PC-3 (cell line): ENCODE measurements at regions not wholly inside any gene's neighbourhood (a gene's known extent, or its start where the extent isn't known, plus 50 kb on each side); places are given as distances from the start of the nearest gene placed in this dataset.

Experiments used
- ATAC-seq: fragments of 200-7000 bp; cut with Tn5 transposase; 2 replicates; pipeline ENCODE4 v1.9.1; 2020; ENCODE audit warnings: mild to moderate bottlenecking, moderate library complexity
- BruUV-seq: library from RNA; stranded (reverse); fragments of 400-500 nt; replicated peaks from 2 replicates; lab custom pipeline; 2021; lab: Mats Ljungman, UMichigan
- CTCF ChIA-PET: fragments of 300-600 bp; sonication (Branson Sonifier 250); formaldehyde crosslinking; loops from one replicate; lab custom pipeline; 2022; ENCODE audit warnings: antibody characterized with exemption; lab: Charles Lee
- POLR2A ChIA-PET: fragments of 300-600 bp; sonication (Branson Sonifier 250); formaldehyde crosslinking; loops from one replicate; lab custom pipeline; 2022; ENCODE audit warnings: antibody characterized with exemption; ENCODE audit not compliant: unreplicated experiment; lab: Charles Lee
- DNase-seq: peaks from one replicate; pipeline ENCODE4 v3.0.0-alpha.2; 2015
- H2AFZ ChIP-seq: fragments of 300-600 bp; sonication (generic); 2 replicates; pipeline ENCODE4 v1.6.0; 2016; ENCODE audit warnings: antibody characterized with exemption, low read length
- H3F3A ChIP-seq: fragments of 300-600 bp; sonication (generic); one replicate; pipeline ENCODE4 v1.6.0; 2017; ENCODE audit warnings: antibody characterized with exemption, low read length, control low read depth, mild to moderate bottlenecking; ENCODE audit not compliant: unreplicated experiment
- H3K27ac ChIP-seq: fragments of 300-600 bp; sonication (generic); 2 replicates; pipeline ENCODE4 v1.5.1; 2016; ENCODE audit warnings: mild to moderate bottlenecking, low read length
- H3K27me3 ChIP-seq: fragments of 300-600 bp; sonication (generic); 2 replicates; pipeline ENCODE4 v1.6.1; 2016; ENCODE audit warnings: low read length, mixed read lengths
- H3K36me3 ChIP-seq: fragments of 300-600 bp; sonication (generic); 2 replicates; pipeline ENCODE4 v1.6.1; 2016; ENCODE audit warnings: low read depth, mixed run types, low read length, mixed read lengths
- H3K4me1 ChIP-seq: fragments of 300-600 bp; sonication (generic); 2 replicates; pipeline ENCODE4 v1.5.1; 2016; ENCODE audit warnings: low read length; ENCODE audit not compliant: insufficient read depth
- H3K4me2 ChIP-seq: fragments of 300-600 bp; sonication (generic); 2 replicates; pipeline ENCODE4 v1.6.0; 2016; ENCODE audit warnings: low read length
- H3K4me3 ChIP-seq: fragments of 300-600 bp; sonication (generic); 2 replicates; pipeline ENCODE4 v1.5.1; 2016; ENCODE audit warnings: mild to moderate bottlenecking, low read length, mixed read lengths
- H3K79me2 ChIP-seq: fragments of 300-600 bp; sonication (generic); 2 replicates; pipeline ENCODE4 v1.6.1; 2017; ENCODE audit warnings: low read length, mixed read lengths
- H3K9ac ChIP-seq: fragments of 300-600 bp; sonication (generic); 2 replicates; pipeline ENCODE4 v1.6.0; 2016; ENCODE audit warnings: mild to moderate bottlenecking, low read length
- H3K9me2 ChIP-seq: fragments of 300-600 bp; sonication (generic); replicated peaks from 2 replicates; pipeline ENCODE4 v1.6.1; 2016; ENCODE audit warnings: mixed run types, low read length, mixed read lengths
- H3K9me3 ChIP-seq: fragments of 300-600 bp; sonication (generic); 2 replicates; pipeline ENCODE4 v1.6.1; 2016; ENCODE audit warnings: low read length, mixed read lengths
- H4K20me1 ChIP-seq: fragments of 300-600 bp; sonication (generic); 2 replicates; pipeline ENCODE4 v1.6.1; 2016; ENCODE audit warnings: low read length, mixed read lengths
- CTCF ChIP-seq: fragments of 300-600 bp; sonication (generic); conservative IDR thresholded peaks from 2 replicates; pipeline ENCODE4 v1.5.1; 2017; ENCODE audit warnings: antibody characterized with exemption, low read depth, mild to moderate bottlenecking, low read length
- EZH2 ChIP-seq: fragments of 300-600 bp; sonication (generic); IDR thresholded peaks from one replicate; pipeline ENCODE4 v1.6.1; 2017; ENCODE audit warnings: antibody characterized with exemption, mild to moderate bottlenecking, low read length; ENCODE audit not compliant: unreplicated experiment
- EZH2phosphoT487 ChIP-seq: fragments of 300-600 bp; sonication (generic); IDR thresholded peaks from 2 replicates; pipeline ENCODE4 v1.6.1; 2018; ENCODE audit warnings: mild to moderate bottlenecking, antibody characterized with exemption, low read length, borderline replicate concordance
- intact Hi-C: fragments of 100-400 bp; cut with micrococcal nuclease; formaldehyde crosslinking; loops from 2 replicates; pipeline ENCODE4 v1.9.0; 2023

DNA sequence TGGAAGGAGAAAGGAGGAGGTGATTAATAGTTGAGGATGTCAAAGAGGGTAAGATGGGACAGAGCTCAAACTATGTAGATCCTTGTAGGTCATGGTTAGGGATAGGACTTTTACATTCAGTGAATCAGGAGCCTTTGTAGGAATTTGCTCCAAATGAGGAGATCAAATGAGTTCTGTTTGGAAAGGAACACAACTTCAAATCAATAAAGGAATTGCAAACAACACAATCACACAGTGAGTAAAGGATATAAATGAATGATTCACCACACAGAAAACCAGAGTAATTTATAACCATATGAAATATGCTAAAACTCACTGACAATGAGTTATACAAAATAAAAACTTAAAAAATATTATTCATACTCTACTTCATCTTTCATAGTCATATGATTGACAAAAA lies 480.8 kb upstream of the EPHA7 start:
- no peaks in the 10 kb centered on the region for H3K79me2 ChIP-seq
- no peak overlapping the region for H3K9ac ChIP-seq
- H3K27me3 ChIP-seq = no peaks in the 10 kb centered on the region
- no peaks in the 10 kb centered on the region for H3F3A ChIP-seq
- H3K36me3 ChIP-seq = no peaks in the 10 kb centered on the region
- TF ChIP-seq EZH2 = no peak
- TF ChIP-seq EZH2phosphoT487 = no peak
- TF ChIP-seq CTCF = no peak
- H3K4me1 ChIP-seq = no peaks in the 10 kb centered on the region
- no peak overlapping the region for H2AFZ ChIP-seq
- H3K27ac ChIP-seq = no peak overlapping the region
- H4K20me1 ChIP-seq = no peaks in the 10 kb centered on the region
- POLR2A ChIA-PET = no interaction called here
- no peaks in the 10 kb centered on the region for H3K9me3 ChIP-seq
- intact Hi-C loops = no loop called here
- DNase-seq (no peak), ATAC-seq (peak; percentile 57)
- CTCF ChIA-PET = no interaction called here
- H3K4me3 ChIP-seq = no peak overlapping the region
- BruUV-seq = no TSS peak
- no peaks in the 10 kb centered on the region for H3K9me2 ChIP-seq
- no peak overlapping the region for H3K4me2 ChIP-seq

DNA sequence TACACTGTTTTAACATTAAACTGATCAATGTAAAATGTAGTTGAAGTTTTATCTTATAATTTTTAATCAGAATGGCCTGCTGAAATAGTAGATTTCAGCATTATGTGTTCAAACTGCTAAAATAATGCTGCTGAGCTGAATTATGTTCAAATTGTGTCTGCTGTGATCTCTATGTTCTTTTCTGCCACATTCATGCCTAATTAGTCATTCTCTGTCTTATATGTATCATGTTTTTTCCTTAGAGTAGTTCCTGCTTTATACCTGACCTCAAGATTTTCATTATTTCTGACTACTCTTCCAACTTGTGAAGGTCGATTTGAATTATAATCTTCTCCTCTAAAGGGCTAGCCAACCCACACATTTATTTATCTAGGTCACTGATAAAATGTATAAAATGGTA lies 476.7 kb upstream of the EPHA7 start:
- no peaks in the 10 kb centered on the region for H3K36me3 ChIP-seq
- CTCF ChIA-PET = no interaction called here
- DNase-seq = no peak
- no peaks in the 10 kb centered on the region for H3F3A ChIP-seq
- ATAC-seq = no peak
- POLR2A ChIA-PET = no interaction called here
- H2AFZ ChIP-seq = no peak overlapping the region
- intact Hi-C loops = loop anchor here (10.0 kb wide), 1 partner anchor 101 kb away; no protein-coding TSS in a partner anchor
- no peak for TF ChIP-seq EZH2
- TF ChIP-seq CTCF = no peak
- TF ChIP-seq EZH2phosphoT487 = no peak
- no peaks in the 10 kb centered on the region for H3K4me1 ChIP-seq
- H3K4me2 ChIP-seq = no peak overlapping the region
- H3K27me3 ChIP-seq = no peaks in the 10 kb centered on the region
- no TSS peak for BruUV-seq
- no peak overlapping the region for H3K27ac ChIP-seq
- no peak overlapping the region for H3K9ac ChIP-seq
- no peaks in the 10 kb centered on the region for H3K79me2 ChIP-seq
- no peaks in the 10 kb centered on the region for H3K9me2 ChIP-seq
- no peaks in the 10 kb centered on the region for H4K20me1 ChIP-seq
- H3K4me3 ChIP-seq = no peak overlapping the region
- no peaks in the 10 kb centered on the region for H3K9me3 ChIP-seq

DNA sequence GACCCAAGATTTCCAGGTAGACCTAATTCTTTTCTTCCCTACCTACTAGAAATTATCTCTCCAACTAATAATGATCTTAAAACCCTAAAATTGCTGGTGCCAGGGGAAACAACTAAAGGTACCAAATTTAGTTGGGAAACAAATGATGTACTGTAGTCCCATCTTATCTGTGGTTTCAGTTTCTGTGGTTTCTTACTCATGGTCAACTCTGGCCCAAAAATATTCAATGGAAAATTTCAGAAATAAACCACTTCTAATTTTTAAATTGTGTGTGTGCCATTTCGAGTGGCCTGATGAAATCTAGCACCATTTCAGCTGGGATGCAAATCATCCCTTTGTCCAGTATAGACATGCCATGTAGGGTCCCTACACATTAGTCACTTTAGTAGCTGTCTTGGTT lies 475.2 kb upstream of the EPHA7 start:
- H3K9me3 ChIP-seq = no peaks in the 10 kb centered on the region
- ATAC-seq (no peak), DNase-seq (no peak)
- ChIA-PET POLR2A (no interaction called here), CTCF (no interaction called here)
- no peaks in the 10 kb centered on the region for H3K9me2 ChIP-seq
- no peak overlapping the region for H3K4me2 ChIP-seq
- BruUV-seq = no TSS peak
- intact Hi-C loops = loop anchor here (10.0 kb wide), 1 partner anchor 100 kb away; no protein-coding TSS in a partner anchor
- no peak overlapping the region for H2AFZ ChIP-seq
- no peaks in the 10 kb centered on the region for H4K20me1 ChIP-seq
- H3K9ac ChIP-seq = no peak overlapping the region
- no peaks in the 10 kb centered on the region for H3K79me2 ChIP-seq
- H3K36me3 ChIP-seq = no peaks in the 10 kb centered on the region
- no peaks in the 10 kb centered on the region for H3K27me3 ChIP-seq
- H3F3A ChIP-seq = no peaks in the 10 kb centered on the region
- no peak for TF ChIP-seq EZH2
- no peak for TF ChIP-seq CTCF
- no peak for TF ChIP-seq EZH2phosphoT487
- no peak overlapping the region for H3K27ac ChIP-seq
- no peaks in the 10 kb centered on the region for H3K4me1 ChIP-seq
- H3K4me3 ChIP-seq = no peak overlapping the region
